ACC112 (cell line): ENCODE measurements at regions not wholly inside any gene's neighbourhood (a gene's known extent, or its start where the extent isn't known, plus 50 kb on each side); places are given as distances from the start of the nearest gene placed in this dataset.

ENCODE experiments used
- H2AFZ ChIP-seq: fragments of 200-600 bp; sonication (generic); one replicate; pipeline ENCODE4 v1.6.0; 2017; ENCODE audit warnings: antibody characterized with exemption, low read length; ENCODE audit not compliant: unreplicated experiment
- H3K27ac ChIP-seq: fragments of 200-600 bp; sonication (generic); 2 replicates; pipeline ENCODE4 v1.5.1; 2014; ENCODE audit warnings: low read depth, mild to moderate bottlenecking, antibody characterized with exemption, low read length, moderate library complexity
- H3K27me3 ChIP-seq: fragments of 200-600 bp; sonication (generic); 2 replicates; pipeline ENCODE4 v1.6.1; 2014; ENCODE audit warnings: mild to moderate bottlenecking, antibody characterized with exemption, low read length, moderate library complexity, mixed read lengths; ENCODE audit not compliant: insufficient read depth
- H3K36me3 ChIP-seq: fragments of 200-600 bp; sonication (generic); 2 replicates; pipeline ENCODE4 v1.6.1; 2016; ENCODE audit warnings: mild to moderate bottlenecking, antibody characterized with exemption, low read length, moderate library complexity, mixed read lengths; ENCODE audit not compliant: insufficient read depth
- H3K4me1 ChIP-seq: fragments of 200-600 bp; sonication (generic); one replicate; pipeline ENCODE4 v1.6.1; 2016; ENCODE audit warnings: low read length, mixed read lengths; ENCODE audit not compliant: insufficient read depth, unreplicated experiment, control insufficient read depth
- H3K4me3 ChIP-seq: fragments of 200-600 bp; sonication (generic); 2 replicates; pipeline ENCODE4 v1.5.1; 2014; ENCODE audit warnings: mild to moderate bottlenecking, low read depth, low read length
- H3K79me2 ChIP-seq: fragments of 200-600 bp; sonication (generic); one replicate; pipeline ENCODE4 v1.6.0; 2016; ENCODE audit warnings: low read length; ENCODE audit not compliant: control insufficient read depth, unreplicated experiment, insufficient read depth

- H3K4me1 ChIP-seq = peaks cover 3% of the 10 kb centered on the region
- no peak overlapping the region for H3K4me3 ChIP-seq
- H3K79me2 ChIP-seq = no peaks in the 10 kb centered on the region
- H2AFZ ChIP-seq = no peak overlapping the region
- H3K36me3 ChIP-seq = no peaks in the 10 kb centered on the region
- H3K27me3 ChIP-seq = no peaks in the 10 kb centered on the region
- no peak overlapping the region for H3K27ac ChIP-seq
Measured at GRCh38 chr3:168336276-168336675, 240.6 kb upstream of the GOLIM4 start.

- Histone ChIP-seq H2AFZ (no peak overlapping the region), H3K79me2 (no peaks in the 10 kb centered on the region), H3K36me3 (no peaks in the 10 kb centered on the region), H3K4me1 (no peaks in the 10 kb centered on the region), H3K27ac (no peak overlapping the region), H3K4me3 (no peak overlapping the region), H3K27me3 (no peaks in the 10 kb centered on the region)
Measured at GRCh38 chr3:168333410-168333935, 237.7 kb upstream of the GOLIM4 start.

- H3K27me3 ChIP-seq = no peaks in the 10 kb centered on the region
- no peak overlapping the region for H2AFZ ChIP-seq
- H3K4me3 ChIP-seq = no peak overlapping the region
- H3K36me3 ChIP-seq = no peaks in the 10 kb centered on the region
- H3K79me2 ChIP-seq = no peaks in the 10 kb centered on the region
- H3K27ac ChIP-seq = no peak overlapping the region
- H3K4me1 ChIP-seq = no peaks in the 10 kb centered on the region
Measured at GRCh38 chr3:168331756-168332155, 236.0 kb upstream of the GOLIM4 start.

- Histone ChIP-seq H2AFZ (no peak overlapping the region), H3K4me3 (no peak overlapping the region), H3K79me2 (no peaks in the 10 kb centered on the region), H3K27ac (no peak overlapping the region), H3K4me1 (no peaks in the 10 kb centered on the region), H3K36me3 (no peaks in the 10 kb centered on the region), H3K27me3 (no peaks in the 10 kb centered on the region)
Measured at GRCh38 chr3:168330983-168331382, 235.3 kb upstream of the GOLIM4 start.

GRCh38 chr3:168327856-168328255 lies 232.1 kb upstream of the GOLIM4 start:
- Histone ChIP-seq H3K4me3 (no peak overlapping the region), H3K79me2 (no peaks in the 10 kb centered on the region), H2AFZ (no peak overlapping the region), H3K4me1 (no peaks in the 10 kb centered on the region), H3K27me3 (no peaks in the 10 kb centered on the region), H3K27ac (no peak overlapping the region), H3K36me3 (no peaks in the 10 kb centered on the region)

GRCh38 chr3:168325684-168326083 lies 230.0 kb upstream of the GOLIM4 start:
- no peak overlapping the region for H2AFZ ChIP-seq
- H3K4me3 ChIP-seq = no peak overlapping the region
- H3K4me1 ChIP-seq = no peaks in the 10 kb centered on the region
- no peaks in the 10 kb centered on the region for H3K27me3 ChIP-seq
- no peaks in the 10 kb centered on the region for H3K36me3 ChIP-seq
- no peak overlapping the region for H3K27ac ChIP-seq
- no peaks in the 10 kb centered on the region for H3K79me2 ChIP-seq

- Histone ChIP-seq H3K4me1 (no peaks in the 10 kb centered on the region), H3K27ac (no peak overlapping the region), H3K4me3 (no peak overlapping the region), H3K36me3 (no peaks in the 10 kb centered on the region), H2AFZ (no peak overlapping the region), H3K79me2 (no peaks in the 10 kb centered on the region), H3K27me3 (no peaks in the 10 kb centered on the region; the same call in 1 of the 2 replicates)
Measured at GRCh38 chr3:168322941-168323340, 227.2 kb upstream of the GOLIM4 start.

GRCh38 chr3:168314166-168314565 lies 218.4 kb upstream of the GOLIM4 start:
- Histone ChIP-seq H3K36me3 (no peaks in the 10 kb centered on the region), H2AFZ (no peak overlapping the region), H3K79me2 (no peaks in the 10 kb centered on the region), H3K27me3 (no peaks in the 10 kb centered on the region), H3K27ac (no peak overlapping the region), H3K4me1 (no peaks in the 10 kb centered on the region), H3K4me3 (no peak overlapping the region)

- no peak overlapping the region for H3K27ac ChIP-seq
- H3K79me2 ChIP-seq = no peaks in the 10 kb centered on the region
- no peaks in the 10 kb centered on the region for H3K36me3 ChIP-seq
- no peak overlapping the region for H2AFZ ChIP-seq
- H3K27me3 ChIP-seq = no peaks in the 10 kb centered on the region
- no peak overlapping the region for H3K4me3 ChIP-seq
- no peaks in the 10 kb centered on the region for H3K4me1 ChIP-seq
Measured at GRCh38 chr3:168312984-168313383, 217.3 kb upstream of the GOLIM4 start.

- Histone ChIP-seq H3K4me3 (no peak overlapping the region), H3K4me1 (no peaks in the 10 kb centered on the region), H3K27ac (no peak overlapping the region), H2AFZ (no peak overlapping the region), H3K27me3 (no peaks in the 10 kb centered on the region), H3K79me2 (no peaks in the 10 kb centered on the region), H3K36me3 (no peaks in the 10 kb centered on the region)
Measured at GRCh38 chr3:168307893-168308292, 212.2 kb upstream of the GOLIM4 start.

- Histone ChIP-seq H3K79me2 (no peaks in the 10 kb centered on the region), H3K4me3 (no peak overlapping the region), H3K27me3 (0 out of 2 replicates have a peak, but pooled peaks cover 4% of the 10 kb centered on the region), H2AFZ (no peak overlapping the region), H3K27ac (no peak overlapping the region), H3K4me1 (no peaks in the 10 kb centered on the region), H3K36me3 (no peaks in the 10 kb centered on the region)
Measured at GRCh38 chr3:168295027-168295426, 199.3 kb upstream of the GOLIM4 start.
